Stimulated activated CD4-positive, alpha-beta T cell treated with anti-CD3 and anti-CD28 coated beads, Interleukin-12 subunit alpha, Interleukin-12 subunit beta, amount 100 ng/mL, for 24 hours (primary cell): ENCODE measurements at regions not wholly inside any gene's neighbourhood (a gene's known extent, or its start where the extent isn't known, plus 50 kb on each side); places are given as distances from the start of the nearest gene placed in this dataset.

Source experiments
- DNase-seq, 2 experiments: peaks; one replicate each; pipeline ENCODE4 v3.0.0-alpha.2; 2020; ENCODE audit warnings: low read depth in 2 of 2

DNA sequence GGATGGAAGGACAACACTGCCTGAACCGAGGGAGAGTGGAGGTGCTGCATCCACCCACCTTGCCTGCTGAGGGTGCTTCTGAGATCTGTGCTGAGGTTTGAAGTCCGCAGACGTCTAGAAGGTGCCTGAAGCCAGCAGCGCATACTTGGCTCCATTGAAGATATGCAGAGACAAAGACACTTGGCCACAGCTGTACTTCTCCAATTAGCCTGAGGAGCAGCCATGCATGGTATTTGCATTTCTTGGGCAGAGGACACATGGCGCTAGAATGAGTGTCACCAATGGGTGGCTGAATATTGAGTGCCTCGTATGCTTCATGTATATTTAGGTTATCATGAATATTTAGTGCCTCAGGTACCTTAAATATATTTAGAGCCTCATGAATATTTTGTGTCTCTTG, 128.7 kb upstream of the ATP6AP2 start:
- DNase-seq = no peak

DNA sequence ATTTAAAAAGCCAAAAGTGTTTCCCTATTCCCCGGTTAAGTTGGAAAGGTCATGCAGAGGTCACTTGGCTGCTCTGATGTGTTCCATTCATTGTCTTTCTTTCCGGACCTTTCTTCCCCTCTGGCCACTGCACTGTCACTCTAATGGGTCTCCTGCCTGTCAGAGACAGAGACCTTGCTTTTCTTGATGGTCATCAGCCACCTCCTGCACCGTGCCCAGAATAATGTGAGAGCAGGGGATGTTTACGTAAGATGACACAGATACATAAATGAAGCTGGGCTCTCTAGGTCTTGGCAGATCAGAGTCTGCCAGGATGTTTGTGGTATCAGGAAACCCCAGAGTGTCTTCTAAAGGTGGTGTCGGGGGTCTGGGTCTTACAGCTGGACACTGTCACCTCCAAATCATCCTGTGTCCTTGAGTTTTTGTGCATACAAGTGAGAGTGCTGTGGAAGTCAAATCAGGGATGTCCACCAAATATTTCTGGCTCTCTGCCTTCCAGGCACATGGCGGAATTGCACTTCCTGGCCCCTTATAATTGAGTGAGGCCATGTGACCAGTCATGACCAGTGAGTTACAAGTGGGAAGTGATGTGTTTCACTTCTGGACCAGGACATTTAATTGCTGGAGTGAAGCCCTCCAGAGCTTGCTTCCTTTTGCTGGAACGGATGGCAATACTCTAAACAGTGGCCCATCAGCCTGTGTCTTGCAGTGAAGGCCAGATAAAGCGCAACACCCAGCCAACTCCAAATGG, 130.6 kb upstream of the ATP6AP2 start:
- DNase-seq = no peak

DNA sequence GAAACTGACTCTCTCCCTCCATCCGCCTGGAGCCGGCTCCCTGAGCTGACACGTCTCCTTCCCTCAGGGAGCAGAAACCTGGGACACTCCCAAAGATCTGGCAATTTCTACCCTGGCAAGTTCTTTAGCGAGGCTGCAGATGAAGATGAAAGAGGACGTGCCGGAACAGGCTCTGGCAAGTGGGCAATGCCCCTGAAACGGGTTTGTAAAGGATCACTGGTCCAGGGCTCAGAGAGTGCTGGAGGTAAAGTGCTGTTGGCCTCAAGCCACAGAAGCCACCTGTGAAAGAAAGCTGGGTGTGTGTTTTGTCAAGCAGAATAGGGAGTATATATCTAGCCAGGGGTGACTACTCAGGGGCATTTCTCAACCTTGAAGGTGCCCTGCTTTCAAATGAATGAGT, 131.4 kb upstream of the ATP6AP2 start:
- no peak for DNase-seq

DNA sequence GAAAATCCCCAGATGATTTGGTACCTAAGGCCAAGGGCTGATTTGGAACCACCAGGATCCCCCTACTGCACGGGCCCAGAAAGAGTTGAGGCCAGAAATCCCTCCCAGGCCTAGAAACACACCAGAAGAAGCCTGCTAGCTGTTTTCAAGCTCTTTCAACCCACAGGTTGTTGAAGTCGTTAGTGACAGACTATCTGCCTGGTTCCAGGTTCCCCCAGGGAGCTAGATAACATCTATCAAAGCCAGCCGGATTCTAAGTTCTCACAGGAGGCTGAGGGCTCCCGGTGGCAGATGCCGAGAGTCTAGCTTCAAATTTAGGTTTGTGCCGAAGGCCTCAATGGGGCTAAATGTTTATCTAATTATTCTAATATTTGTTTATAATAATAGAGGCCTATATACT, 132.0 kb upstream of the ATP6AP2 start:
- no peak for DNase-seq

DNA sequence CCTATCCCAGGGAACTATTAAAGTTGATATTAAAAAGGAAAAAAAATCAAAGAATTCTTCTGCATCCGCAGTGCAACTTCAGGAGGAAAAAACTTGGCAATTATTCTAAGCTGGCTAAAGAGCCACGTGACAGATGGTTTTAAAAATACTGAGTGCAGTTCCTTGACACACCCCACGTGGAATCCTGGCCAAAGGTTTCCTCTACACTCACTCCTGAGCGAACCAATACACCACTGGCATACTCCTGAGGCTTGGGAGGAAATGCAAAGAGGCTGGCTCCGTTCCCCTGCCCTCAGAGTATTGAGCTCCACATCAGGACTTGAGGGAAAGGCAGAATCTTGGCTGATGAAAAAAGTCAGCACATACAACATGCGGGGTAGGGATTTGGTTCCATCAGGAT, 133.8 kb upstream of the ATP6AP2 start:
- DNase-seq = no peak

DNA sequence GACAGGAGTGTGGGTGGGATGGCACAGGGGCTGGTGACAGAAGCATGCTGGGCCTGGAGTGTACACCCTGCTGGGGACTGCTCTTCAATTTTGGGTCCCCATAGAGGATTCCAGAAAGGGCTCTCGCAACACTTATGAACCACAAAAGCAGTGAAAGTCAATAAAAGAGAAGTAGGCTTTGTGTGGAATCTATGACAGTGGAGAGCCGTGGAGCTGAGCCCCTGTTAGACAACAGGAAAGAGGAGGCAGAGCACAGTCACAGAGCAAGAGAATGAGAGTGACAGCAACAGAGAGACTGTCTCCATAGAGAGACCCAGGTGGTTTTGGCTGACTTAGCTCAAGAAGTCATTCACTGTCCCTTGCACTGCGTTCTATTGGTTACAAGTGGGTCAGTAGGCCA, 135.1 kb upstream of the ATP6AP2 start:
- no peak for DNase-seq

DNA sequence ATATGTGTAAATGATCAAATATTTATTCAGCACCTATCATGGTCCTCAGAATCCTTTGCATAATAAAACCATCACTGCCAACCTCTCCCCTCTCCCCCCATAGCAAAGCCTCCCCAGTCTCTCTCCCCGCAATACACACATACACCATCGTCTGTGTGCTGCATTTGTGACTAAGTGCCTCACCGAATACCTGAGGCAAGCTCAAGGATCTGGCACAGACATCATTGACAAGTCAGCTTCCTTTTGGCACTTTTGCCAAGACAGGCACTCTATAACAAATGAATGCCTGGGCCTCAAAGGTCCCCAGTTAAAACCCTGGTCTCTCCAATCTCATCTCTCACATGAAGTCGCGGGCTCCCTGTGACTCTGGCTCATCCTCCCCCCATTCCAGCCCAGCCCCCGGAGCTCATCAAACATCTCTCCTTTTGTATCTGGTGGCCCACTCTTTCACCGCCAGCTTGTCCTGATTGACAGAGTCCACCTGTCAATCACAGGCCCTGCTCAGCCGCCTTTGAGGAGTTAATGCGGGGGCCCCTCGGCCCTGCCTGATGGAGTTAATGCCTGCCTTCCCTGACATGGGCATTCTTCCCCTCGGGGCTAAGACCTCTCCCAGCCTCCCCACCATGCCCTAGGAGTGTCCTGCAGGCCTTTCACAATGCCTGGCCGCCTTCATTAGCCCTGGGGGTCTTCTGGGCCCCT, 135.8 kb upstream of the ATP6AP2 start:
- DNase-seq = no peak

DNA sequence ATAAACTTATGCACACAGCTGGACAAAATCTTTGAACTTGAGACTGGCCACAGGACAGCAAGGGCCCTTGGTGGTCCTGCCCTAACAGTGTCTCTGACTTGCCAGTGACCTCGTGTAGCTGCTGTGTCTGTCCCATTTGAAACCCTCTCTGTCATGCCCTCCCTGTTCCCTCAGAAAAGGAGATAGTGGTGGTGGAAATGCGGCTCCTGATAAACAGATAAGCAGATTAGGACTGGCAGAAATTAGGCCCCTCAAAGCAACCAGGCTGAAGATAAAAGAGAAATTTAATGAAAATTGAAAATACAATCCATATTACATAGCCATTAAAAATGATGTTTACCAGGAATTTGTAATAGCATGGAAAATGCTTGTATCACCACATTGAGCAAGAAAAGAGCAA, 136.6 kb upstream of the ATP6AP2 start:
- DNase-seq = no peak

DNA sequence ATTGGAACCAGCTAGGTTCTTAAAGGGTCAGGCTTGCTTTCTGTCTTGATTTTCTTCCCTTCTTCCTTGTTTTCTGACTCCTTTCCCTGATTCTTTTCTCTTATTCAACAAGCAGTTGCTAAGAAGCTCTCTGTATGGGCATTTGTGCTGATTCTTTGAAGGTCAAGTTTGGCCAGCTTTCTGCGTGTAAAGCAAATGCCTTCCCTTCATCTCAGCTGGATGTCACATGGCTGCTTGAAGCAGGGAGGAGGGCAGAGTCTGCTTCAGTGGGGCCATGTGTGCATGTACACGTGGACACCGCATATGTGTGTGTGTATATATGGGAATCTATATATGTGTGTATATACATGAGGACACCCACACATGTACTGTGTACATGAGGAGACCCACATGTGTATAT, 139.9 kb upstream of the ATP6AP2 start:
- no peak for DNase-seq

DNA sequence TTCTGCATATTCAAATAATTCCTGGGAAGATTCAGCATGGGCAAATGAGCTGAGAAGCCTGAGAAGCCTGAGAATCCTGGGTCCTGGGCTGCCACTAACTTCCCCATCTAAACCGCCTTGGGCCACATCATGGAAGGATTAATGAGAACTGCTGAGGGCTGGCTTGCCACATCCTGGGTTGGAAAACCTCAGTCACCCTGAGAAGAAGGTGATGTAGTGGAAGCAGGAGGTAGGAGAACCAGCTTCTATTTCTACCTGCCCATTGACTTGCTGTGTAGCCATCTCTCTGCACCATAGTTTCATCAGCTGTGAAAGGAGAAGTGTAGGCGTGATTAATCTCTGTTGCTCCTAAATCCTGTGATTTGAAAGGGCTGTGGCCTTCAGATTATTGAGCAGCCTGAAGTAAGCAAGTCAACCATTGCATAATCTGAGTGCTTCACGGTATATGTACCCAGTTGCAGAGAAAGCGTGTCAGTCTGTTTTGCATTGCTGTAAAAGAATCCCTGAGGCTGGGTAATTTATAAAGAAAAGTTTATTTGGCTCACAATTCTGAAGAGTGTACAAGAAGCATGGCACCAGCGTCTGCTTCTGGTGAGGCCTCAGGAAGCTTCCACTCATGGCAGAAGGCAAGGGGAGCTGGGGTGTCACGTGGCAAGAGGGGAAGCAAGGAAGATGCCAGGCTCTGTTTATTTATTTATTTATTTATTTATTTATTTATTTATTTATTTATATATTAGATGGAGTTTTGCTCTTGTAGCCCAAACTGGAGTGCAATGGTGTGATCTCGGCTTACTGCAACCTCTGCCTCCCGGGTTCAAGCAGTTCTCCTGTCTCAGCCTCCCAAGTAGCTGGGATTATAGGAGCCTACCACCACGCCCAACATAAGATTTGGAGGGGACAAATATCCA, 140.9 kb upstream of the ATP6AP2 start:
- DNase-seq = no peak

DNA sequence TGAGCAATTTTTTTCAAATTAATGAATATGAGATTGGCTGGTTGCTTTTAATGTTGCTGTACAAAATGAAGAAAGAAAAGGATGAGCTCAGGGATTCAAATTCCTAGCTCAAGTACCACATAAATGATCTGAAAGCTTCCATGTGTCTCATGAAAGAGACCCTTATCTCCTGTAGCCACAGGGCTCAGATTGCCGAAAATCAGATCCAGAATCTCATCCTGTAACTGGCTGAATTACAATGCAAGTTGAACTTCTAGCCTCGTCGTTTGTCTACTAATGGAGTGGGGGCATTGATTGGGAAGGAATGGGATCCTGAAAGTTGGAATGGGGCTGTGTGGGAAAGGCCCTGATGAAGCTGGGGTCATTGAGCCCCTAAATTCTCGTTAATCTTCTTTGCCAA, 143.4 kb upstream of the ATP6AP2 start:
- DNase-seq = no peak

DNA sequence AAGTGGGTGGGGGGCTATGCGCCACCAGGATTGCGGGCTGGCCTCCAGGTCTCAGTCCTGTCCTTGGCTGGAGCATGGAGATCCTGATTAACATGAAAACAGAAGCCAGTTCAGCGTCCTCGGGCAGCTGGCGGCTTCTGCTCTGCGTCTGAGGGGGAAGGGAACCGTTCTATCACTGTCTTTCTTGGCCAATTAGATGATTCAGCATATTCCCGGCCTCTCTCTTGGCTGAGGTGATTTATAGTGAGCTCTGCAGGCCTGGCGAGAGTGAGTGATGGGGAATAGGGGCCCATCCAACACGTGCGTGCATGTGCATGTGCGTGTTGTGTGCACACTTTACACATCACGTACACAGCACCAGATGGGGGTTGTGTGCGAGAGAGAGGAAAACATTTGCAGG, 145.8 kb upstream of the ATP6AP2 start:
- no peak for DNase-seq

DNA sequence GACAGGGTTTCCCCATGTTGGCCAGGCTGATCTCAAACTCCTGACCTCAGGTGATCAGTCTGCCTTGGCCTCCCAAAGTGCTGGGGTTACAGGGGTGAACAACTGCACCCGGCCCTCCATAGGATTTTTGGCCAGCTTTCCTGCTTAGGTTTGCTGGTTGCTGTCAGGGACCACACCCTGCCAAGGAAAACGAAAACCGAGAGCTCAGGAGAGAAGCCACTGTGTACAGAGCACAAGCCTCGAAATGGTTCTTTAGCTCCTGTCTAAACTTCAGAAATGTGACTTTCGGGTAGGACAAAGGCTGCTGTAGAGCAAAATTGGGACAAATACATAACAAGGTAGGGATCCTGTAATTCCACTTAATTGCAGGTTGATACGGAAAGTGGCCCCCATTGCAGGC, 146.3 kb upstream of the ATP6AP2 start:
- DNase-seq = no peak

DNA sequence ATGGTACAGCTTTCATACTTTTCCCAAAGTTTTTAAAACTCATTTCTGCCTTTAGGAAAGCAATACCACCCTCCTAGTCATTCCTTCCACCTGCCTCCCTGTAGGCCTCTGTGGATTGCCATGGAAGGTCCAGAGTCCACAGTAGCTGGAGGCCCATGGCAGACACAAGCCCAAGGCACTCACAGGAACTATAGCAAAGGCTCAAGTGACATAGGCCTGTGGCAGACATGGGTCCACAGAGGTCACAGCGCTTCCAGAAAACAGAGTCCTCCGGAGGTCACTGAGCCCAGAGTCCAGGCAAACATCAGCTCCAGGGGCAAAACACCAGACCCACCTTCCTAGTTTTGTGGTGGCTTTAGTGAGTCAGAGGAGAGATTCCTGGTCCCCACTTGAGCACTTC, 147.6 kb upstream of the ATP6AP2 start:
- no peak for DNase-seq

DNA sequence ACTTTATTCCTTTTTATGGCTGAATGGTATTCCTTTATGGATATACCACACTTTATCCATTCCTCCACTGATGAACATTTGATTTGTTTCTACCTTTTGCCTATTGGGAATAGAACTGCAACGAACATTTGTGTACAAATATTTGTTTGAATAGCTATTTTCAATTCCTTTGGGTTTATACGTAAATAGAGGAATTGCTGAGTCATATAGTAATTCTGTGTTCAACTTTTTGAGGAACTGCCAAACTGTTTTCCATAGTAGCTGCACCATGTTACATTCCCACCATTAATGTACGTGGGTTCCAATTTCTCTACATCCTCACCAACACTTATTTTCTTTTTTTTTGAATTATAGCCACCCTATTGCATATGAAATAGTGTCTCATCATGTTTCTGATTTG, 156.5 kb upstream of the ATP6AP2 start:
- DNase-seq = no peak

DNA sequence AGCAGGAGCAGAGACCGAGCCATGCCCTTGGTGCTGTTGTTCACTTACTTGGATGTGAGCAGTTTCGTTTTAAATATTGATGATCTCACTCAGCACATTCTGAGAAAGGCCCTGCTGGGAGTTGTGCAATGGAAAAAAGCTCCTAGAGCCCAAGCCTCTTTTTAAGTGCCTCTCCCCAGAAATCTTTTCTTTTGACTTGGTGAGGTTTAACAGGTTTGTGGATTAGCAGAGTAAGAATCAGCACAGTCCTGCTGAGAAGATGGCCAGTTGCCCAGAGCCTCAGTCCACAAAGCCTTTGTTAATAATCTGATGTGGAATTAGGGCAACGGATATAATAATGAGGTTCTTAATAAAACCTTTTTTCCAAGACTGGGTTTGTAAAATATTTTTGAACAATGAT, 157.5 kb upstream of the ATP6AP2 start:
- DNase-seq = no peak

DNA sequence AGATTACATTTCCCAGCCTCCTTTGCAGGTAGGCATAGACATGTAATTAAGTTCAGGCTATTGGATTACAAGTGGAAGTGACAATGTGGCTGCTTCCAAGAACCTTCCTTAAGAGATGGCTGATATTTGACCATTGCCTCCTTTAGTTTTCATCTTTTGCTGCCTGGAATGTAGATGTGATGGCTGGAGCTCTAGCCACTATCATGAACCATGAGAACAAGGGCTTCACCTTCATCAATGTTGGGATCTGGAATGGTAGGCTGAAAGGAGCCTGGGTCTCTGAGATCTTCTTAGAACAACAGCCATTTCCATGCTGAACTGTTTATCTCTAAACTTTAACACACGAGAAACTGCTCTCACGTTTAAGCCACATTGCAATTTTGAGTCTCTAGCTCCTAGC, 158.7 kb upstream of the ATP6AP2 start:
- no peak for DNase-seq

DNA sequence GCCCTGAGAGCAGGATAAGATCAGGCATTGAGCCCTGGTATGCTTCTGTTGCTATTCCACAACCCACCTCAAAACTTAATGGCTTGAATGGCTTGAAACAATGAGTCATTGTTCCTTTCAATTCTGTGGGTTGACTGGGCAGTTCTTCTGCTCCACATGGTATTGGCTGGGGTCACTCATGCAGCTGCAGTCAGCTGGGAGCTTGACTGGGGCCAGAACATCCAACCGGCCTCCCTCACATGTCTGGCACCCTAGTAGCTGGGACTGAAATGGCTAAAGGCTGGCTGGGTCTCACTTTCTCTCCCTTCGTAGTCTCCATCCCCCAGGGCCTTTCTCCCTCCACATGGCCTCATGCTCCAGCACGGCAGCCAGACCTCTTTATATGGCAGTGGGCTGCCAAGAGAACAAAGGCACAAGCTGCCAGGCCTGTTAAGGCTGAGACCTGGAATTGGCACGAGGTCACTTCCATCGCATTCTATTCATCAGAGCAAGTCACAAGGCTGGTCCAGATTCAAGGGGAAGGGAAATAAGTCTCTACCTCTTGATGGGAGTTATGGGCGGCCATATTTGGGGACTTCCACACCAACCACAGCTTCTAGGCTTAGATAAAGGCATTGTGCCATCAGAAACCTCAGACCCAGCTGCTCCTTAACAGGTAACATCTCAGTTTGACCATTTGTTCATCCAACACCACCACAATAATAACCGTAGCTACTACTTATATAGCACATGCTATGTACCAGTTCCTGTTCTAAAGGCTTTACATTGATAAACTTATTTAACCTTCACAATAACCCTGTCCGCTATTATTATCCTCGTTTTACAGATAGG, 159.7 kb upstream of the ATP6AP2 start:
- no peak for DNase-seq

DNA sequence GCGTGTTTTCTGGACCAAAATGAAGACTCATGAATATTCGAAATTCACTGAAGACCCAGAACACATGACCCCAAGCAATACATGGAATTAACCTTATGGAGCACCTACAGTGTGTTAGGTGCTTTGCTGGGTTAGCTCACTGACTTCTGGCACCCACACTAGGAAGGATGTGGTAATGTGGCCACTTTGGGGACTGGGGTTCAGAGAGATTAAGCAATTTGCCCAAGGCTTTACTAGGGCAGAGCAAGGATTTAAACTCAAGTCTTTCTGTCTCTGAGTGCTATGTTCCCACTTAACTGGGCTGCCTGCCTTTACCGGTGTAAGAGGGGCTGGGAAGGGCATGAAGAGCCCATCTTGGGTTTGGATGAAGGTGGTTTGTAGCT, 162.0 kb upstream of the ATP6AP2 start:
- no peak for DNase-seq

DNA sequence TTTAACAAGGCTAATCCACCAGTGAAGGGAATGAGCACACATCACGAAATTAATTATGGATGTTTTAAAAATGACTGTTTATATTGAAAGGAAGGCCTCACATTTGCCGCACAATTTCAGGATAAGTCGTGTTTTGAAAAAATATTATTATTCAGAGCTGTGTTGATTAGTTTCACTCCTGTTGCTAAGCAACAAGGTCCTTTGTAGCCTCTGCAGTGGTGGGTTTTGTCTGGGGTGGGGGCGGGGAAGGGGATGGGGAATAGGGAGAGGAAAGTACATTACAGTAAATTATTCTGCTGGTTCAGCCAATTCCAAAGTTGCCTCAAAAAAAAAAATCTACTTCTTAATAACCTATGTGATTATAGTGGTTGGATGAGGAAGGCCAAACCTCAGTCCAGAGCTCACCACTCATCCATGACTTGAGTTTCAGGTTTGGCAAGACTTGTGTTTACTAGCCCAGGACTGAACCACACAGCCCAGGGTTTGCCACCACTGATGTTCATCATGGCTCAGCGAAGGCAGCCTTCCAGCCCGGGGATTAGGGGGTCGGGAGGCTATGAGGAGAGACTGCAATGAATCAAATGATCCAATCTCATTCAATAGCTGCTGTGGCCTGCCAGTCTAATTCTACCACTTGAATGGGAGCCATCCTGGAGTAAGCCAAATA, 162.5 kb upstream of the ATP6AP2 start:
- DNase-seq = no peak

DNA sequence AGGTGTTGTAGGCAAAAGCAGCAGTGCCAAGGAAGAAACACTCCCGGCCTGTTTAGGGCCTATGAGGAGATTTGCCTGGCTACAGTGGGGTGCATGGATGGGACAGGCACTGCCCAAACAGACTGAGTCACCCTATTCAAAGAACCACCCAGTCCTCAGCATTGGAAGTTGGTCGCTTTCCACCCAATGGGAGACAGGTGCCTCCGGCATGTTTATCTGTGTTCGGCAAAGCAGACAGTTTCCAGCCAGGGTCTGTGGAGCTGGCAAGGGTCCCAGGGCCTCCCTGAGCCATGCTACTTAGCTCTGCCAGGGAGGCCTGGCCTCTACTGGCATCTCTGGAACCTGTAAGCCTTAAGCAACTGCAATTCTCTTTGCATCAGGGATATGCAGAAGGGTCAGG, 165.1 kb upstream of the ATP6AP2 start:
- DNase-seq = no peak
